GM12878 (cell line): ENCODE measurements at regions not wholly inside any gene's neighbourhood (a gene's known extent, or its start where the extent isn't known, plus 50 kb on each side); places are given as distances from the start of the nearest gene placed in this dataset.

Experiments used
- EED ChIP-seq: sonication (generic); IDR thresholded peaks from 2 replicates; pipeline ENCODE4 v1.6.1; 2016; ENCODE audit warnings: antibody characterized with exemption, low read depth
- HCFC1 ChIP-seq: fragments of 150-350 bp; IDR thresholded peaks from 2 replicates; pipeline ENCODE4 v1.6.1; 2014; ENCODE audit warnings: low read length
- JUNB ChIP-seq: IDR thresholded peaks from 2 replicates; pipeline ENCODE4 v1.6.1; 2016; ENCODE audit warnings: antibody characterized with exemption, mild to moderate bottlenecking
- NBN ChIP-seq: fragments of 450-650 bp; IDR thresholded peaks from 2 replicates; pipeline ENCODE4 v1.6.1; 2016
- NR2C1 ChIP-seq: fragments of 450-650 bp; IDR thresholded peaks from 2 replicates; pipeline ENCODE4 v1.6.1; 2017; ENCODE audit warnings: antibody characterized with exemption, mild to moderate bottlenecking, moderate library complexity
- STAT1 ChIP-seq: fragments of 450-650 bp; conservative IDR thresholded peaks from 2 replicates; pipeline ENCODE4 v1.6.1; 2014; ENCODE audit warnings: antibody characterized with exemption, mild to moderate bottlenecking
- SUZ12 ChIP-seq: fragments of 200-600 bp; sonication (generic); IDR thresholded peaks from one replicate; pipeline ENCODE4 v1.6.1; 2018; ENCODE audit warnings: antibody characterized with exemption, mild to moderate bottlenecking; ENCODE audit not compliant: unreplicated experiment
- YY1 ChIP-seq: IDR thresholded peaks from 2 replicates; pipeline ENCODE4 v1.6.1; 2011; ENCODE audit warnings: low read depth, mild to moderate bottlenecking, low read length
- TF ChIP-seq, protein P1 (sequence below): IDR thresholded peaks from 2 replicates; pipeline ENCODE4 v1.6.1; 2012; ENCODE audit warnings: improper control_type of control experiment, low read depth, low read length; ENCODE audit not compliant: insufficient replicate concordance
- TF ChIP-seq, protein P2 (sequence below): IDR thresholded peaks from 2 replicates; pipeline ENCODE4 v1.6.1; 2011; ENCODE audit warnings: borderline replicate concordance, low read depth, mild to moderate bottlenecking, moderate library complexity, mixed read lengths, low read length; ENCODE audit not compliant: insufficient read depth; ENCODE audit errors: extremely low read length
- TF ChIP-seq, protein P3 (sequence below): fragments of 150-350 bp; IDR thresholded peaks from 2 replicates; pipeline ENCODE4 v1.6.1; 2016; ENCODE audit warnings: low read depth, low read length

DNA sequence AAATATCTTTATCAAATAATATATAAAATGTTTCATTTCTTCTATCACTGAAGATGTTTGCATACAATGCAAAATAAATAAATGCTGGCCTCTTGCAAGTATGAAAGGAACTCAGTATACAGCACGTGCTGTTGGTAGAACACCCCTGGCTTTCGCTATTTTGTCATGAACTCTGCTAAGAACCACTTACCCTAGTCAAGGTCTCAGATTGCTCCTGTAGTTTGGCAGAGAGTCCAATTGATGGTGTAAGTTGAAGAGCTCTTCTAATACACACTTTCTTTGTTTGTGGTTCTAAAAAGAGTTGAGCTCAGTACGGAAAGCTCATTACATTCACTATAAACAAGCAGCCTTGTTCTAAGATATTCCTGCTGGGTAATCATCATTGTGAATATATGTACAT is 1258.9 kb downstream of the EFNB2 start (continued):
- TF ChIP-seq, protein P1, sequence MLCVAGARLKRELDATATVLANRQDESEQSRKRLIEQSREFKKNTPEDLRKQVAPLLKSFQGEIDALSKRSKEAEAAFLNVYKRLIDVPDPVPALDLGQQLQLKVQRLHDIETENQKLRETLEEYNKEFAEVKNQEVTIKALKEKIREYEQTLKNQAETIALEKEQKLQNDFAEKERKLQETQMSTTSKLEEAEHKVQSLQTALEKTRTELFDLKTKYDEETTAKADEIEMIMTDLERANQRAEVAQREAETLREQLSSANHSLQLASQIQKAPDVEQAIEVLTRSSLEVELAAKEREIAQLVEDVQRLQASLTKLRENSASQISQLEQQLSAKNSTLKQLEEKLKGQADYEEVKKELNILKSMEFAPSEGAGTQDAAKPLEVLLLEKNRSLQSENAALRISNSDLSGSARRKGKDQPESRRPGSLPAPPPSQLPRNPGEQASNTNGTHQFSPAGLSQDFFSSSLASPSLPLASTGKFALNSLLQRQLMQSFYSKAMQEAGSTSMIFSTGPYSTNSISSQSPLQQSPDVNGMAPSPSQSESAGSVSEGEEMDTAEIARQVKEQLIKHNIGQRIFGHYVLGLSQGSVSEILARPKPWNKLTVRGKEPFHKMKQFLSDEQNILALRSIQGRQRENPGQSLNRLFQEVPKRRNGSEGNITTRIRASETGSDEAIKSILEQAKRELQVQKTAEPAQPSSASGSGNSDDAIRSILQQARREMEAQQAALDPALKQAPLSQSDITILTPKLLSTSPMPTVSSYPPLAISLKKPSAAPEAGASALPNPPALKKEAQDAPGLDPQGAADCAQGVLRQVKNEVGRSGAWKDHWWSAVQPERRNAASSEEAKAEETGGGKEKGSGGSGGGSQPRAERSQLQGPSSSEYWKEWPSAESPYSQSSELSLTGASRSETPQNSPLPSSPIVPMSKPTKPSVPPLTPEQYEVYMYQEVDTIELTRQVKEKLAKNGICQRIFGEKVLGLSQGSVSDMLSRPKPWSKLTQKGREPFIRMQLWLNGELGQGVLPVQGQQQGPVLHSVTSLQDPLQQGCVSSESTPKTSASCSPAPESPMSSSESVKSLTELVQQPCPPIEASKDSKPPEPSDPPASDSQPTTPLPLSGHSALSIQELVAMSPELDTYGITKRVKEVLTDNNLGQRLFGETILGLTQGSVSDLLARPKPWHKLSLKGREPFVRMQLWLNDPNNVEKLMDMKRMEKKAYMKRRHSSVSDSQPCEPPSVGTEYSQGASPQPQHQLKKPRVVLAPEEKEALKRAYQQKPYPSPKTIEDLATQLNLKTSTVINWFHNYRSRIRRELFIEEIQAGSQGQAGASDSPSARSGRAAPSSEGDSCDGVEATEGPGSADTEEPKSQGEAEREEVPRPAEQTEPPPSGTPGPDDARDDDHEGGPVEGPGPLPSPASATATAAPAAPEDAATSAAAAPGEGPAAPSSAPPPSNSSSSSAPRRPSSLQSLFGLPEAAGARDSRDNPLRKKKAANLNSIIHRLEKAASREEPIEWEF = no peak
- TF ChIP-seq, protein P2, sequence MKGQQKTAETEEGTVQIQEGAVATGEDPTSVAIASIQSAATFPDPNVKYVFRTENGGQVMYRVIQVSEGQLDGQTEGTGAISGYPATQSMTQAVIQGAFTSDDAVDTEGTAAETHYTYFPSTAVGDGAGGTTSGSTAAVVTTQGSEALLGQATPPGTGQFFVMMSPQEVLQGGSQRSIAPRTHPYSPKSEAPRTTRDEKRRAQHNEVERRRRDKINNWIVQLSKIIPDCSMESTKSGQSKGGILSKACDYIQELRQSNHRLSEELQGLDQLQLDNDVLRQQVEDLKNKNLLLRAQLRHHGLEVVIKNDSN = no peak
- TF ChIP-seq NR2C1 = no peak
- no peak for TF ChIP-seq HCFC1
- TF ChIP-seq, protein P3, sequence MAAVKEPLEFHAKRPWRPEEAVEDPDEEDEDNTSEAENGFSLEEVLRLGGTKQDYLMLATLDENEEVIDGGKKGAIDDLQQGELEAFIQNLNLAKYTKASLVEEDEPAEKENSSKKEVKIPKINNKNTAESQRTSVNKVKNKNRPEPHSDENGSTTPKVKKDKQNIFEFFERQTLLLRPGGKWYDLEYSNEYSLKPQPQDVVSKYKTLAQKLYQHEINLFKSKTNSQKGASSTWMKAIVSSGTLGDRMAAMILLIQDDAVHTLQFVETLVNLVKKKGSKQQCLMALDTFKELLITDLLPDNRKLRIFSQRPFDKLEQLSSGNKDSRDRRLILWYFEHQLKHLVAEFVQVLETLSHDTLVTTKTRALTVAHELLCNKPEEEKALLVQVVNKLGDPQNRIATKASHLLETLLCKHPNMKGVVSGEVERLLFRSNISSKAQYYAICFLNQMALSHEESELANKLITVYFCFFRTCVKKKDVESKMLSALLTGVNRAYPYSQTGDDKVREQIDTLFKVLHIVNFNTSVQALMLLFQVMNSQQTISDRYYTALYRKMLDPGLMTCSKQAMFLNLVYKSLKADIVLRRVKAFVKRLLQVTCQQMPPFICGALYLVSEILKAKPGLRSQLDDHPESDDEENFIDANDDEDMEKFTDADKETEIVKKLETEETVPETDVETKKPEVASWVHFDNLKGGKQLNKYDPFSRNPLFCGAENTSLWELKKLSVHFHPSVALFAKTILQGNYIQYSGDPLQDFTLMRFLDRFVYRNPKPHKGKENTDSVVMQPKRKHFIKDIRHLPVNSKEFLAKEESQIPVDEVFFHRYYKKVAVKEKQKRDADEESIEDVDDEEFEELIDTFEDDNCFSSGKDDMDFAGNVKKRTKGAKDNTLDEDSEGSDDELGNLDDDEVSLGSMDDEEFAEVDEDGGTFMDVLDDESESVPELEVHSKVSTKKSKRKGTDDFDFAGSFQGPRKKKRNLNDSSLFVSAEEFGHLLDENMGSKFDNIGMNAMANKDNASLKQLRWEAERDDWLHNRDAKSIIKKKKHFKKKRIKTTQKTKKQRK = no peak
- TF ChIP-seq EED = no peak
- TF ChIP-seq SUZ12 = no peak
- no peak for TF ChIP-seq YY1
- TF ChIP-seq NBN = no peak
- no peak for TF ChIP-seq STAT1
- TF ChIP-seq JUNB = no peak
